ENCODE measurements at regions not wholly inside any gene's neighbourhood (a gene's known extent, or its start where the extent isn't known, plus 50 kb on each side); places are given as distances from the start of the nearest gene placed in this dataset.
"Not testable (repeated sequence)": the region's sequence is repeated elsewhere in the genome, so short reads cannot be mapped to it uniquely, and the experiment has no call there.

GRCh38 chr4:154030152-154030551 lies 241.3 kb upstream of the SFRP2 start:
- DNase-seq: no peak

- no peak for DNase-seq
Measured at GRCh38 chr4:154029171-154029570, 240.3 kb upstream of the SFRP2 start.

- no peak for DNase-seq
Measured at GRCh38 chr4:154025110-154025509, 236.2 kb upstream of the SFRP2 start.

GRCh38 chr4:154024097-154024694 lies 235.3 kb upstream of the SFRP2 start:
- DNase-seq: no peak

GRCh38 chr4:154023671-154024070 lies 234.8 kb upstream of the SFRP2 start:
- DNase-seq: not testable (repeated sequence)

GRCh38 chr4:154019811-154020210 lies 230.9 kb upstream of the SFRP2 start:
- DNase-seq: no peak

GRCh38 chr4:154018659-154019058 lies 229.8 kb upstream of the SFRP2 start:
- DNase-seq: no peak

GRCh38 chr4:154015578-154015977 lies 226.7 kb upstream of the SFRP2 start:
- DNase-seq: no peak

- DNase-seq: no peak
Measured at GRCh38 chr4:154014407-154015321, 225.8 kb upstream of the SFRP2 start.

- DNase-seq: no peak
Measured at GRCh38 chr4:154013576-154013975, 224.7 kb upstream of the SFRP2 start.

GRCh38 chr4:154010371-154010770 lies 221.5 kb upstream of the SFRP2 start:
- DNase-seq: no peak

GRCh38 chr4:154009788-154010187 lies 220.9 kb upstream of the SFRP2 start:
- DNase-seq: no peak

- DNase-seq: no peak
Measured at GRCh38 chr4:154009191-154009590, 220.3 kb upstream of the SFRP2 start.

GRCh38 chr4:154005171-154005520 lies 216.3 kb upstream of the SFRP2 start:
- no peak for DNase-seq

GRCh38 chr4:154004507-154005170 lies 215.8 kb upstream of the SFRP2 start:
- no peak for DNase-seq

- DNase-seq: no peak
Measured at GRCh38 chr4:154004016-154004415, 215.1 kb upstream of the SFRP2 start.

GRCh38 chr4:154003378-154003777 lies 214.5 kb upstream of the SFRP2 start:
- DNase-seq: no peak

- DNase-seq: no peak
Measured at GRCh38 chr4:154001193-154001592, 212.3 kb upstream of the SFRP2 start.

- no peak for DNase-seq
Measured at GRCh38 chr4:153997516-153997915, 208.6 kb upstream of the SFRP2 start.

- no peak for DNase-seq
Measured at GRCh38 chr4:153989505-153989904, 200.6 kb upstream of the SFRP2 start.

GRCh38 chr4:153988492-153989363 lies 199.8 kb upstream of the SFRP2 start:
- no peak for DNase-seq

GRCh38 chr4:153987291-153987690 lies 198.4 kb upstream of the SFRP2 start:
- DNase-seq: no peak

- DNase-seq: no peak
Measured at GRCh38 chr4:153976954-153977353, 188.1 kb upstream of the SFRP2 start.
